Urinary bladder (tissue), 3 donors: ENCODE measurements at regions not wholly inside any gene's neighbourhood (a gene's known extent, or its start where the extent isn't known, plus 50 kb on each side); places are given as distances from the start of the nearest gene placed in this dataset.

Source experiments
- DNase-seq: peaks from one replicate; pipeline ENCODE4 v3.0.0-alpha.2; 2015; ENCODE audit errors: extremely low spot score
- H3K27ac ChIP-seq: one replicate; pipeline ENCODE4 v1.5.1; 2013; ENCODE audit warnings: low read depth, mild to moderate bottlenecking, moderate library complexity
- H3K36me3 ChIP-seq: one replicate; pipeline ENCODE4 v1.6.1; 2013; ENCODE audit warnings: mild to moderate bottlenecking, moderate library complexity; ENCODE audit not compliant: insufficient read depth
- H3K4me1 ChIP-seq: one replicate; pipeline ENCODE4 v1.6.1; 2013; ENCODE audit warnings: mild to moderate bottlenecking, moderate library complexity; ENCODE audit not compliant: insufficient read depth
- H3K4me3 ChIP-seq: one replicate; pipeline ENCODE4 v1.5.1; 2013; ENCODE audit warnings: low read depth, low read length
- WGBS: extraction: QIAGEN DNeasy Blood & Tissue Kit; methylation state at CpG from one replicate; pipeline ENCODE4 v1.1.7; 2013; 5-methylcytosine and 5-hydroxymethylcytosine counted together
- donor health status: healthy with polysubstance abuse.
- donor health status: healthy.

GRCh38 chr10:131430716-131431412 lies 119.3 kb upstream of the TCERG1L start:
- H3K4me1 ChIP-seq = no peaks in the 10 kb centered on the region
- no peak overlapping the region for H3K27ac ChIP-seq
- no peak overlapping the region for H3K4me3 ChIP-seq
- no peaks in the 10 kb centered on the region for H3K36me3 ChIP-seq
- DNase-seq = no peak
- 76% methylated on average over 16 of the region's 16 CpGs for WGBS

DNA sequence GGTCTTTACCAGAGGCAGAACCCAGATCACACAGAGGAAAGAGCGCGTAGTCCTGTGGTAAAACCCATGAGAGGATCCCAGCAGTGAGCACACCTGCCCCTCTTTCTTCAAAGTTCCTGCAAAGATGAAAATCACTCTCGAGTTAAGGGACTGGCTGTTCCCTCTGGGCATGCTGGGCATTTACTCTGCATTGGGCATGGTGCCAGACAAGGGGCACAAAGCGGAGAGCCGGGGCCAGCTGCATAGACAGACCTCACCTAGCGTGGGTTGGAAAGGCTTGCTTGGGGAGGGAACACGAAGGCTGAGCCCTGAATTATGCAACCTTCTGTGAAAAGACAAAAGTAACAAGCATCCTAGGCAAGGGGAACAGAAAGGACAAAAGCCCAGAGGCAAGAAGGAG lies 120.0 kb upstream of the TCERG1L start:
- no peaks in the 10 kb centered on the region for H3K36me3 ChIP-seq
- H3K27ac ChIP-seq = no peak overlapping the region
- no peak overlapping the region for H3K4me3 ChIP-seq
- WGBS = 70% methylated on average over 7 of the region's 7 CpGs
- no peaks in the 10 kb centered on the region for H3K4me1 ChIP-seq
- no peak for DNase-seq

- DNase-seq = no peak
- Histone ChIP-seq H3K36me3 (no peaks in the 10 kb centered on the region), H3K27ac (no peak overlapping the region), H3K4me3 (no peak overlapping the region), H3K4me1 (no peaks in the 10 kb centered on the region)
- 81% methylated on average over 16 of the region's 16 CpGs for WGBS
Observed at GRCh38 chr10:131431978-131432690, 120.6 kb upstream of the TCERG1L start.

DNA sequence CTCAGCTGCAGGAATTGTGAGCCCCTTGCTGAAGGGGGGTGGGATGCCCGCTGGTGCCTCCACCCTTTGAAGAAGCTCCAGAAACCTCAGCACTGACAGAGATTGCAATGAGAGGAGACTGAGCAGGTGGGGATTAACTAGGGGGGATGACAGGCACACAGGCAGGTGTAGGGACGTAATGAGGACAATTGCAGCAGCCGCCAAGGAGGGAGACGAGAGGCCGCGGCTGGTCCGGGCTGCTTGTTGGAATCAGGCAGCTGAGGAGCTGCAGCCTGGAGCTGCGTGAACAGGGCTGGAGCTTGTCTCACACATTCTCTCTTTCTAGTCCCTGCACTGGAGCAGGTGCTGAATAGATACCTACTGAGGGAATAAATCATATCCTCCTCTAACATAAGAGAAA lies 122.0 kb upstream of the TCERG1L start:
- H3K4me3 ChIP-seq = no peak overlapping the region
- no peaks in the 10 kb centered on the region for H3K36me3 ChIP-seq
- no peak for DNase-seq
- 78% methylated on average over 8 of the region's 8 CpGs for WGBS
- H3K4me1 ChIP-seq = no peaks in the 10 kb centered on the region
- H3K27ac ChIP-seq = no peak overlapping the region

GRCh38 chr10:131435232-131435631 lies 123.7 kb upstream of the TCERG1L start:
- H3K27ac ChIP-seq = no peak overlapping the region
- H3K4me3 ChIP-seq = no peak overlapping the region
- no peaks in the 10 kb centered on the region for H3K36me3 ChIP-seq
- no peak for DNase-seq
- 90% methylated on average over 9 of the region's 9 CpGs for WGBS
- no peaks in the 10 kb centered on the region for H3K4me1 ChIP-seq

DNA sequence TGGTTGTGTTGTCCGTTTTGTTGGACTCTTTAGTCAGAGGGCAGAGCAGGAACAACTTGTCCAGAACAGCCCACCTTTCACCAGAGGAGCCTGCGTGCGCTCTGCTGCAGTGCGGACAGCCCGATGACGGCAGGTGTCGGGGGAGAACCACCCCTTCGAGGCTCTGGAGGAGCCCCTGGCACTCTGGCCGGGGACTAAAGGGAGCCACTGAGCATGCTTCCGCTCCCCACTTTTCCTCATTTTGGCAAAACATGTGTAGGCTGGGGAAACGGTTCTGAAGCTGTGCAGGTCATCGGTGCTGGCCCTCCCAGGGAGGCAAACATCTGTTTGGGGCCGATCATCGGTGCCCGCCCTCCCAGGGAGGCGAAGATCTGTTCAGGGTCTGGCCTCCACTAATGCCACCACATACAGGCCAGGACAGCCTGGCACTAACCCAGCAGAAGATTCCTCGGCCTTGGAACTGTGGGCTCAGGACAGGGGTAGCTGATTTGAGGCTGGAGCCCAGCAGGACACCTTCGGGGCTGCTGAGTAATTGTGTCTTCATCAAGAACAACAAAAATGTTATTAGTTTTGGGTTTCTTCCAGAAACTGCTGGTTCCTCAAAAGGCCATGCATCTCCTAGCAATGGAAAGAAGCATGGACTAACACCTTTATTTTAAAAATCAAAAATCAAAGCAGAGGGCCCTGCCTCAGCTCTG lies 124.4 kb upstream of the TCERG1L start:
- Histone ChIP-seq H3K36me3 (no peaks in the 10 kb centered on the region), H3K4me3 (no peak overlapping the region), H3K27ac (no peak overlapping the region), H3K4me1 (no peaks in the 10 kb centered on the region)
- no peak for DNase-seq
- 84% methylated on average over 18 of the region's 18 CpGs for WGBS

GRCh38 chr10:131436458-131436857 lies 124.9 kb upstream of the TCERG1L start:
- WGBS = 24% methylated on average over 4 of the region's 4 CpGs
- no peaks in the 10 kb centered on the region for H3K4me1 ChIP-seq
- H3K4me3 ChIP-seq = no peak overlapping the region
- H3K36me3 ChIP-seq = no peaks in the 10 kb centered on the region
- H3K27ac ChIP-seq = no peak overlapping the region
- DNase-seq = no peak

DNA sequence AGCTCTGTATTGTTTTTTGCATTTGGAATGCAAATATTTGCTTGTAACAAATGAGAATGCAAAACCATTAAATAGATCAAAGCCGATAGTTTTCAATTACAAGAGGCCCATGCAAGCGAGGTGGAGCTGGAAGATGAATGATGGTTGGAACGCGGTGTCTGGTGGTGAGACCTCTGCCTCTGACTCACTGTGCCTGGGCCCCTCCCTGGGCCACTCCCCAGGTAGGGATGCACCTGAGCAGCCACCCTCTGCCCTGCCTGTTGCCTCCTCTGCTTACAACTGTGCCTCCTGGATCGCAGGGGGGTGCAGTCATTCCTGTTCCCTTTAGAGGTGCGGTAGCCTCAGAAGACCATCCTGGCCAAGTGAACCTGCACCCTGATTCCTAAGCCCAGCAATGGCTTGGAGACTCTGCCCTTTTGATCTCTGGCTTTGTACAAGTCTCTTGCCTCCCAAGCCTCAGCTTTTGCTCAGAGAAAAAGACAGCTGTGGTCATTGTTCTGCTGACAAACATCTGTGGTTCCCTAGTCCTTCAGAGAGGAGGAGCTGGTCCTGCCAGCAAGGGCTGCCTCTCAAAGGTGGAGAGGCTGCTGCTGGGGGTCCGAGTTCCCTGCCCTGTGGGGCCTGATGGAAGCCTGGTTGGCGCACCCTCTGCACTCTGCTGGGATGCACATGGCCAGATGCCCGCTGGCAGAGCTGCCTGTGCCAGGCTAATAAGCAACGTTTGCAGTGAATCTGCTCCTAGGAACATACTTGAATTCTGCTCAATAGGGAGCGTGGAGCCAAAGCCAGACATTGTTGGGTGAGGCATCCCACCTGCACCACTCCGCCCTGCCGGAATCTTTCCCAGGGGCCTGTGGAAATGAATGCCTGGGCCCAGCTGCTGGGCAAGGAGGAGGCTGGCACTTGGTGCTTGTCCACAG lies 126.3 kb upstream of the TCERG1L start:
- Histone ChIP-seq H3K4me1 (no peaks in the 10 kb centered on the region), H3K4me3 (no peak overlapping the region), H3K36me3 (no peaks in the 10 kb centered on the region), H3K27ac (no peak overlapping the region)
- 83% methylated on average over 13 of the region's 13 CpGs for WGBS
- DNase-seq = no peak

DNA sequence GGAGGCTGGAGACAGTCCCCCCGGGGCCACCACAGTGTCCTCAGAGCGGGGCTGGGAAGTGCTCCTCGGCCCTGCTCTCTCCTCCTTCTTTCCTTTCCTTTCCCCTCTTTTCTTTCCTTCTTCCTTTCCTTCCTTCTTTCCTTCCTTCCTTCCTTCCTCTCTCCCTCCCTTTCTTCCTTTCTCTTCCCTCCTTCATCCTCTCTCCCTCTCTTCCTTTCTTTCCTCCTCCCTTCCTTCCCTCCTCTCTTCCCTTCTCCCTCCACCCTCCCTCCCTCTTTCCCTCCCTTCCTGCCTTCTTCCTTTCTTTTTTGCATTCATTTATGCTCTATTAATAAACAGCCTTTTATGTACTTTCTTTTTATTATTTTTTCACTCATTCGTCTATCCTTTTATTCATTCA lies 127.1 kb upstream of the TCERG1L start:
- Histone ChIP-seq H3K27ac (no peak overlapping the region), H3K4me1 (no peaks in the 10 kb centered on the region), H3K4me3 (no peak overlapping the region), H3K36me3 (no peaks in the 10 kb centered on the region)
- no peak for DNase-seq
- WGBS = 72% methylated on average over 4 of the region's 4 CpGs

DNA sequence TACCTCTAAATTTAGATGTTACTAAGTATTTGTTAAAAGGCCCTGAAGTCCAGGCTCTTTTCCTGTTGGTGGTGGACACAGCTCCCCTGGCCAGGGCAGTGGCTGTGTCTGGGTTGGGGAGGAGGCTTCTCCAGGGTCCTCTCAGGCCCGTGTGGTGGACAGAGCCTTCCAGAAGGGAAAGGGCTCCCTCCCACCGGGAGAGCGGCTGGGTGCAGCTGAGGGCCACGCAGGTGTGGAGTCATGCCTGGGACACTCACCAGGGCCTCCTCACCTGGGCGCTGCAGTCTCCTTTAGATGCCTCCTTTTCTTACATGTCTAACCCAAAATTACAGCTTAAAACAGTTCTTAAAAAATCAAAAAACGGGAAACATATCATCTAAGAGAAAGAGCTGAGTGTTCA lies 128.2 kb upstream of the TCERG1L start:
- Histone ChIP-seq H3K27ac (no peak overlapping the region), H3K4me3 (no peak overlapping the region), H3K36me3 (no peaks in the 10 kb centered on the region), H3K4me1 (no peaks in the 10 kb centered on the region)
- WGBS = 79% methylated on average over 6 of the region's 6 CpGs
- DNase-seq = no peak

GRCh38 chr10:131440405-131441360 lies 129.2 kb upstream of the TCERG1L start:
- 75% methylated on average over 33 of the region's 33 CpGs for WGBS
- no peak for DNase-seq
- no peaks in the 10 kb centered on the region for H3K4me1 ChIP-seq

GRCh38 chr10:131442271-131442670 lies 130.8 kb upstream of the TCERG1L start:
- Histone ChIP-seq H3K36me3 (no peaks in the 10 kb centered on the region), H3K4me1 (no peaks in the 10 kb centered on the region), H3K27ac (no peak overlapping the region), H3K4me3 (no peak overlapping the region)
- no peak for DNase-seq
- 73% methylated on average over 8 of the region's 8 CpGs for WGBS

More at GRCh38 chr10:131440405-131441360, 129.2 kb upstream of the TCERG1L start:
- Histone ChIP-seq H3K4me3 (no peak overlapping the region), H3K27ac (no peak overlapping the region), H3K36me3 (no peaks in the 10 kb centered on the region)
